SU-DHL-6 (cell line): ENCODE measurements at regions not wholly inside any gene's neighbourhood (a gene's known extent, or its start where the extent isn't known, plus 50 kb on each side); places are given as distances from the start of the nearest gene placed in this dataset.

Source experiments
- H2AFZ ChIP-seq: fragments of 200-600 bp; sonication (generic); 2 replicates; pipeline ENCODE4 v1.6.1; 2014; ENCODE audit warnings: low read depth, mild to moderate bottlenecking, moderate library complexity, mixed read lengths, antibody characterized with exemption, low read length; ENCODE audit not compliant: severe bottlenecking
- H3F3A ChIP-seq: fragments of 200-600 bp; shearing (Covaris generic); 2 replicates; pipeline ENCODE4 v1.6.0; 2016; ENCODE audit warnings: antibody characterized with exemption, mild to moderate bottlenecking; ENCODE audit not compliant: insufficient read depth
- H3K27ac ChIP-seq: fragments of 200-600 bp; sonication (generic); 2 replicates; pipeline ENCODE4 v1.5.1; 2016; ENCODE audit warnings: low read depth, mild to moderate bottlenecking, low read length, moderate library complexity, mixed read lengths
- H3K27me3 ChIP-seq: fragments of 200-600 bp; sonication (generic), shearing (Covaris generic); 2 replicates; pipeline ENCODE4 v1.6.0; 2014; ENCODE audit warnings: mild to moderate bottlenecking, low read length
- H3K36me3 ChIP-seq: fragments of 200-600 bp; sonication (generic); 2 replicates; pipeline ENCODE4 v1.6.1; 2014; ENCODE audit warnings: mild to moderate bottlenecking, low read length, mixed read lengths
- H3K4me2 ChIP-seq: fragments of 300-600, 200-600 bp; shearing (Covaris generic), sonication (generic); 2 replicates; pipeline ENCODE4 v1.6.0; 2014; ENCODE audit warnings: low read length, low read depth, mild to moderate bottlenecking; ENCODE audit not compliant: poor library complexity, severe bottlenecking
- H3K4me3 ChIP-seq: fragments of 200-600 bp; sonication (generic); 2 replicates; pipeline ENCODE4 v1.5.1; 2014; ENCODE audit warnings: antibody characterized with exemption, low read length, mild to moderate bottlenecking, mixed read lengths; ENCODE audit not compliant: insufficient read depth, poor library complexity, severe bottlenecking
- H3K79me2 ChIP-seq: fragments of 200-600 bp; sonication (generic); 2 replicates; pipeline ENCODE4 v1.6.1; 2014; ENCODE audit warnings: mild to moderate bottlenecking, low read length, moderate library complexity; ENCODE audit not compliant: insufficient read depth
- H3K9ac ChIP-seq: fragments of 200-600 bp; sonication (generic); 2 replicates; pipeline ENCODE4 v1.7.0; 2014; ENCODE audit warnings: mild to moderate bottlenecking, low read length
- H3K9me2 ChIP-seq: fragments of 200-600 bp; sonication (generic); replicated peaks from 2 replicates; pipeline ENCODE4 v1.6.1; 2014; ENCODE audit warnings: low read length; ENCODE audit not compliant: insufficient read depth
- H3K9me3 ChIP-seq: fragments of 200-600 bp; sonication (generic); 2 replicates; pipeline ENCODE4 v1.6.1; 2014; ENCODE audit warnings: low read length, mixed read lengths; ENCODE audit not compliant: insufficient read depth
- H4K20me1 ChIP-seq: fragments of 200-600 bp; sonication (generic); 2 replicates; pipeline ENCODE4 v1.6.1; 2014; ENCODE audit warnings: low read depth, mild to moderate bottlenecking, antibody characterized with exemption, low read length, moderate library complexity, mixed read lengths
- EZH2phosphoT487 ChIP-seq: fragments of 200-600 bp; sonication (generic), shearing (Covaris generic); conservative IDR thresholded peaks from 2 replicates; pipeline ENCODE4 v1.6.1; 2018; ENCODE audit warnings: mild to moderate bottlenecking, antibody characterized with exemption, low read length, moderate library complexity, mixed read lengths
- TF ChIP-seq, protein P1 (sequence below): fragments of 200-600 bp; sonication (generic); IDR thresholded peaks from one replicate; pipeline ENCODE4 v1.5.1; 2017; ENCODE audit warnings: antibody characterized with exemption, mild to moderate bottlenecking, low read length, moderate library complexity; ENCODE audit not compliant: insufficient read depth, poor library complexity, severe bottlenecking

- H3K9me2 ChIP-seq: no peaks in the 10 kb centered on the region
- TF ChIP-seq, protein P1, sequence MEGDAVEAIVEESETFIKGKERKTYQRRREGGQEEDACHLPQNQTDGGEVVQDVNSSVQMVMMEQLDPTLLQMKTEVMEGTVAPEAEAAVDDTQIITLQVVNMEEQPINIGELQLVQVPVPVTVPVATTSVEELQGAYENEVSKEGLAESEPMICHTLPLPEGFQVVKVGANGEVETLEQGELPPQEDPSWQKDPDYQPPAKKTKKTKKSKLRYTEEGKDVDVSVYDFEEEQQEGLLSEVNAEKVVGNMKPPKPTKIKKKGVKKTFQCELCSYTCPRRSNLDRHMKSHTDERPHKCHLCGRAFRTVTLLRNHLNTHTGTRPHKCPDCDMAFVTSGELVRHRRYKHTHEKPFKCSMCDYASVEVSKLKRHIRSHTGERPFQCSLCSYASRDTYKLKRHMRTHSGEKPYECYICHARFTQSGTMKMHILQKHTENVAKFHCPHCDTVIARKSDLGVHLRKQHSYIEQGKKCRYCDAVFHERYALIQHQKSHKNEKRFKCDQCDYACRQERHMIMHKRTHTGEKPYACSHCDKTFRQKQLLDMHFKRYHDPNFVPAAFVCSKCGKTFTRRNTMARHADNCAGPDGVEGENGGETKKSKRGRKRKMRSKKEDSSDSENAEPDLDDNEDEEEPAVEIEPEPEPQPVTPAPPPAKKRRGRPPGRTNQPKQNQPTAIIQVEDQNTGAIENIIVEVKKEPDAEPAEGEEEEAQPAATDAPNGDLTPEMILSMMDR: no peak
- no peak for TF ChIP-seq EZH2phosphoT487
- peaks cover 9% of the 10 kb centered on the region; the same call in 1 of the 2 replicates for H3K9me3 ChIP-seq
- H3K9ac ChIP-seq: no peak overlapping the region
- H3K27me3 ChIP-seq: no peaks in the 10 kb centered on the region
- H3K4me2 ChIP-seq: no peak overlapping the region
- no peaks in the 10 kb centered on the region for H3K79me2 ChIP-seq
- no peak overlapping the region for H3K27ac ChIP-seq
- H2AFZ ChIP-seq: no peak overlapping the region
- H3K4me3 ChIP-seq: no peak overlapping the region
- H4K20me1 ChIP-seq: no peaks in the 10 kb centered on the region
- no peaks in the 10 kb centered on the region for H3K36me3 ChIP-seq
- H3F3A ChIP-seq: no peaks in the 10 kb centered on the region
These were observed 1507.1 kb downstream of the UQCRFS1 start for GRCh38 chr19:27705896-27706295.

DNA sequence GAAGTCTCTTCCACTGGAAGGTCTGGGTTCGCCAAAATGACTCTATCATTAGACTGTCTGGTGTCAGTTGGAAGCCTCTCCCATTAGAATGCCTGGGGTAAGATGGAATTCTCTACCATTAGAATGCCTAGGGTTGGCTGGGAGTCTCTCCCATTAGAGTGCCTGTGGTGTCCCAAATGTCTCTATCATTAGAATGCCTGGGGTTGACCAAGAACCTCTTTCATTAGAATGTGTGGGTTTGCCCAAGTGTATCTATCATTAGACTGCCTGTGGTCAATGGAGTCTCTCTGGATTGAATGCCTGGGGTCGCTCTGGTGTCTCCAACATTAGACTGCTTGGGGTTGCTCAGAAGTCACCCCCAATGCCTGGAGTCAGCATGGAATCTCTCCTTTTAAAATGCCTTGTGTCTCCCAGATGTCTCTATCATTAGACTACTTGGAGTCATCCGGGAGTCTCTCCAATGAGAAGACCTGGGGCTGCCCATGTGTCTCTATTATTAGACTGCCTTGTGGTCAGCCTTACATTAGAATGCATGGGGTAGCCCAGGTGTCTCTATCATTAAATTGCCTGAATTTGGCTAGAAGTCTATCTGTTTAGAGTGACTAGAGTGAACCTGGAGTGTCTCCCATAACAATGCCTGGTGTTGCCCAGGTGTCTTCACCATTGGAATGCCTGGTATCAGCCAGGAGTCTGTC lies 1518.4 kb downstream of the UQCRFS1 start:
- Histone ChIP-seq H3K79me2 (no peaks in the 10 kb centered on the region), H2AFZ (no peak overlapping the region), H3K36me3 (no peaks in the 10 kb centered on the region), H3K4me2 (no peak overlapping the region), H3K9me3 (no peaks in the 10 kb centered on the region; the same call in 1 of the 2 replicates), H3K9me2 (no peaks in the 10 kb centered on the region), H3K27me3 (no peaks in the 10 kb centered on the region), H4K20me1 (no peaks in the 10 kb centered on the region), H3F3A (no peaks in the 10 kb centered on the region), H3K9ac (no peak overlapping the region), H3K27ac (no peak overlapping the region), H3K4me3 (no peak overlapping the region)
- TF ChIP-seq, protein P1: no peak
- no peak for TF ChIP-seq EZH2phosphoT487

DNA sequence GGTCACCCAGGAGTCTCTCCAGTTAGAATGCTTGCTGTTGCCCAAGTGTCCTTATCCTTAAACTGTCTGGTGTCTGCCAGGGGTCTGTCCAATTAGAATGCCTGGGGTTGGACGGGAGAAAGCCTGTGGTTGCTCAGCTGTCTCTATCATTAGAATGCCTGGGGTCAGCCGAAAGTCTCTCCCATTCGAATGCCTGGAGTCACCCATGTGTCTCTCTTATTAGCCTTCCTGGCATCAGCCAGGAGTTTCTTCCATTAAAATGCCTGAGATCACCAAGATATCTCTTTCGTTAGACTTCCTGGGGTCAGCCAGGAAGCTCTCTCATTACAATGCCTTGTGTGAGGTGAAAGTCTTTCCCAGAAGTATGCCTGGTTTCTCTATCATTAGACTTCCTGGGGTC lies 1521.0 kb downstream of the UQCRFS1 start:
- no peak overlapping the region for H2AFZ ChIP-seq
- no peak overlapping the region for H3K4me3 ChIP-seq
- no peaks in the 10 kb centered on the region for H3K36me3 ChIP-seq
- no peaks in the 10 kb centered on the region; the same call in 1 of the 2 replicates for H3K9me3 ChIP-seq
- no peaks in the 10 kb centered on the region for H3F3A ChIP-seq
- no peaks in the 10 kb centered on the region for H3K27me3 ChIP-seq
- H3K4me2 ChIP-seq: no peak overlapping the region
- no peak for TF ChIP-seq EZH2phosphoT487
- TF ChIP-seq, protein P1: no peak
- H3K9ac ChIP-seq: no peak overlapping the region
- no peaks in the 10 kb centered on the region for H3K79me2 ChIP-seq
- H4K20me1 ChIP-seq: no peaks in the 10 kb centered on the region
- H3K9me2 ChIP-seq: no peaks in the 10 kb centered on the region
- H3K27ac ChIP-seq: no peak overlapping the region
